GM12872 (cell line): ENCODE measurements at regions not wholly inside any gene's neighbourhood (a gene's known extent, or its start where the extent isn't known, plus 50 kb on each side); places are given as distances from the start of the nearest gene placed in this dataset.

ENCODE experiments used
- TF ChIP-seq, protein P1 (sequence below): IDR thresholded peaks from 3 replicates; pipeline ENCODE4 v1.5.1; 2011; ENCODE audit warnings: low read depth, mild to moderate bottlenecking, low read length, moderate library complexity; ENCODE audit not compliant: insufficient read depth

DNA sequence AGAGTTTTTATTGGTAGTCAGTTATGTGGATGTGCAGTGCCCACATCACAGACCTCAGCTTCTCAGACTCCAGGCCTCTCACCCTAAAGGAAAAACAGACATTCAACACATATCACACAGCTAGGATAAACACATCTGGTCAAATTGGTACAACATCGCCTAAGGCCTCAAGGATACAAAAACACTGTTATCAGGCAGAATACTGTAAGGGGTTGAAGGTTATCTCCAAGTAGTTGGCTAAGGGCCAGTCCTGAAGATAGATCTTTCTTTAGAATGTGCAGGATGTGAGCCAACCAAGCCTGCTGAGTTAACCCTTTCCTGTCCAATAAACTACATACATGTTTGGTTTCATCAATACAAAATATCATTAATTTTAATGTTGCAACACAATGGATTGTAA is 308.4 kb upstream of the GJE1 start:
- TF ChIP-seq, protein P1, sequence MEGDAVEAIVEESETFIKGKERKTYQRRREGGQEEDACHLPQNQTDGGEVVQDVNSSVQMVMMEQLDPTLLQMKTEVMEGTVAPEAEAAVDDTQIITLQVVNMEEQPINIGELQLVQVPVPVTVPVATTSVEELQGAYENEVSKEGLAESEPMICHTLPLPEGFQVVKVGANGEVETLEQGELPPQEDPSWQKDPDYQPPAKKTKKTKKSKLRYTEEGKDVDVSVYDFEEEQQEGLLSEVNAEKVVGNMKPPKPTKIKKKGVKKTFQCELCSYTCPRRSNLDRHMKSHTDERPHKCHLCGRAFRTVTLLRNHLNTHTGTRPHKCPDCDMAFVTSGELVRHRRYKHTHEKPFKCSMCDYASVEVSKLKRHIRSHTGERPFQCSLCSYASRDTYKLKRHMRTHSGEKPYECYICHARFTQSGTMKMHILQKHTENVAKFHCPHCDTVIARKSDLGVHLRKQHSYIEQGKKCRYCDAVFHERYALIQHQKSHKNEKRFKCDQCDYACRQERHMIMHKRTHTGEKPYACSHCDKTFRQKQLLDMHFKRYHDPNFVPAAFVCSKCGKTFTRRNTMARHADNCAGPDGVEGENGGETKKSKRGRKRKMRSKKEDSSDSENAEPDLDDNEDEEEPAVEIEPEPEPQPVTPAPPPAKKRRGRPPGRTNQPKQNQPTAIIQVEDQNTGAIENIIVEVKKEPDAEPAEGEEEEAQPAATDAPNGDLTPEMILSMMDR = no peak

DNA sequence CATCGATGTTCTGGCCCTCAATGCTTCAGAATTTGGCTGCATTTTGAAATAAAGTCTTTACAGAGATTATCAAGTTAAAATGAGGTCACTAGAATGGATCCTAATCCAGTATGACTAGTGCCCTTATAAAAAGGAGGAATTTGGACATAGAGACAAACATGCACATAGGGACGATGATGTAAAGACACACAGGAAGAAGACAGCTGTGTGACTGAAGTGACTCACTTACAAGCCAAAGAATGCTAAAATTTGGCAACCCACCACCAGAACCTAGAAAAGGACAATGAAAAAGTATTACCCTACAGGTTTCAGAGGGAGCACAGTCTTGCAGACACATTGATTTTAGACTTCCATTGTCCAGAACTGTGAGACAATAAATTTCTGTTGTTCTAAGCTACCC is 322.8 kb upstream of the GJE1 start:
- TF ChIP-seq, protein P1 = no peak

DNA sequence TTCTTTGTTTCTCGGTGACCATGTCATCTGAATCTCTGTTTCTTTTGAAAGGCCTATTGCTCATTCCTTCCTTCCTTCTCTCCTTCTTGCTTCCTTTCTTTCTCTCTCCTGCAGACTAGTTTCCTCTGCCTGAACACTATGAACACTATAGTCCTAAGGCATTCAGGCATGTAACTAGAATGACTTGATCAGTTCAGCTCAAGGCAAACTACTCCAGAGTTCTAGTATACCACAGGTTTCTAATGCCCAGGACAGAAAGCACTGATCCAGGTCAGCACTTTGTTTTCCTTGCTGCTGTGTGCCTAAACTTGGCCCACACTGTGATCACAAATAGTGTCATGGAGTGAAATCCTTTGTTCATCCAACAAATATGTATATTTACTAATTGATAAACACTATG is 324.1 kb upstream of the GJE1 start:
- TF ChIP-seq, protein P1 = no peak

DNA sequence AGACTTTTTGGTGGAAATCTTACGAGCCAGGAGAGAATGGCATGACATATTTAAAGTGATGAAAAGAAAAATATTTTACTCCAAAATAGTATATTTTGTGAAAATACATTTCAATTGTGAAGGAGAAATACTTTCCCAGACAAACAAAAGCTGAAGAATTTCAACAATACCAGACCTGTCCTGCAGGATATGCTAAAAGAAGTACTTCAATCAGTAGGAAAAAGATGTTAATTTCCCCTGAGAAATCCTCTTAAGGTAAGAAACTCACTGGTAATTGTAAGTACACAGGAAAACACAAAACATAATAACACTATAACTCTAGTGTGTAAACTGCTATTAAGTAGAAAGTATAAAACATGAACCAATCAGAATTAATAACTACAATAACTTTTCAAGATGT is 341.8 kb upstream of the GJE1 start:
- TF ChIP-seq, protein P1 = no peak

DNA sequence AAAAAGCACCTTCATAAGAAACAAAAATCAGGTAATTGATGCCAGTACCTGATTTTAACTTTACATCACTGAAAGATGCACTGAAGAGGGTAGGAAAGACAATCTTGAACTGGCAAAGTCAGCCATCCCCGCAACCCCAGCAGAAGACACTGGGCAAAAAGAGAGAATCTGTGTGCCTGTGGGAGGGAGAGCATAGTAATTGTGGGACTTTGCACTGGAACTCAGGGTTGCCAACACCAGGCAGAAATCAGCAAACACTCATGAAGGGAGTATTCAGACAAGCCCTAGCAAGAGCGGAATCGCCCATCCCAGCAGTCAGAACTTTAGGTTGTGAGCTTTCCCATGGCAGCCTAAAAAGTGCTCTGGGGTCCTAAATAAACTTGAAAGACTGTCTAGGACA is 344.6 kb upstream of the GJE1 start:
- TF ChIP-seq, protein P1 = no peak

DNA sequence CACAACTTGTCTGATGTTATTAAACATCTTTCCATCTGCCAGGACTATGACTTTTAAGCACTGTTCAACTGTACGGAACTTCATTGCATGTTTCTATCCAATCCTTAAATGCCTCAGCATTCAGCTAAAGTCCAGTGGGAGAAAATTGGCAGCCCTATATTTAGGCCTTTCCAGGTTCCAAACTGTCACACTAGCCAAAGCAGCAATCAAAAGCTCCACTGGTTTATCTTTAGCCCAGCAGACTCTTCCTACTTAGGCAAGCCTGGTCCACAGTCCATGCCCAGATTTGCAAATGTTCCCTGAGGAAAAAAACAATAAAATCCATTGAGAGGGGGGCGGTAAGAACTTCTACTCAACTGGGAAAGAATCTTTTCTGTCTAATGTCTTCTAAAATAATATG is 349.1 kb upstream of the GJE1 start:
- TF ChIP-seq, protein P1 = no peak

DNA sequence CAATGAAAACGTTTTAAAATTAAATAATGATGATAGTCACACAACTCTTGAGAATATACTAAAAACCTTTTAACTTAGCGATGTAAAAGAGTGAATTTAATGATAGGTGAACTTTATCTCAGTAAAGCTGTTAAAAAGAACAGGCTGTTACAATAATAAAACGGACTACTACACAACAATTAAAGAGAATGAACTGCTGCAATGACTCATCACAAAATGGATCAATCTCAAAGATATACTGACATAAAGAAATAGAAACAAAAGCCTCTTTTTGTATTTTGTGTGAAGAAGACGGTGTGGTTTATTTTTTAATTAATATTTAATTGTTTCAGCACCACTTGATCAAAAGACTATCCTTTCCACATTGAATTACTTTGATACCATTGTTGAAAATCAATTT is 352.4 kb upstream of the GJE1 start:
- TF ChIP-seq, protein P1 = no peak

DNA sequence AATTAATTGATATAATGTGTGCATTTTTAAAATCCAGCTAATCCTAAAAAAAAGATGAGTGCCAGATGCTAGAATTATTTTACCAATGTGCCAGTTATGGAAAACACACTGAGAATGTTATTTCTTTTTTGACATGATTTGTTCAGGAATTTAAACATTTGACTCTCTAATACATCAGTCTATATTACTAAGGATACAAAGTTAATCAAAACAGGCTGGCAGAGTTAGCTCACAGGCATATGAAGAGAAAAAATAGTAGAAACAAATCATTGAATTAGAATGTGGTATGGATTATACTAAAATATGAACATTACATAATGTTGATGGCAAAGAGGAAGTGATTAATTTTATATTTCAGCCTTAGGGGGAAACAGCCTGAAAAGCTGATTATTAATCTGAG is 368.3 kb upstream of the GJE1 start:
- TF ChIP-seq, protein P1 = no peak
